NCI-H146 treated with DMSO at 0.1 percent for 48 hours (cell line): ENCODE measurements at regions not wholly inside any gene's neighbourhood (a gene's known extent, or its start where the extent isn't known, plus 50 kb on each side); places are given as distances from the start of the nearest gene placed in this dataset.

Experiments used
- DNase-seq: peaks from one replicate; lab custom pipeline; 2025; ENCODE audit not compliant: unreplicated experiment; lab: John Stamatoyannopoulos, UW

GRCh38 chr10:22770270-22770669, 55.9 kb upstream of the PIP4K2A start:
- DNase-seq = no peak

- no peak for DNase-seq
Observed at GRCh38 chr10:22767859-22768258, 53.5 kb upstream of the PIP4K2A start.

- no peak for DNase-seq
Observed at GRCh38 chr10:22766693-22767092, 52.3 kb upstream of the PIP4K2A start.

- DNase-seq = no peak
Observed at GRCh38 chr10:22765660-22766547, 51.5 kb upstream of the PIP4K2A start.

GRCh38 chr10:22764639-22765038, 50.3 kb upstream of the PIP4K2A start:
- no peak for DNase-seq
